GM06990 (cell line): ENCODE measurements at regions not wholly inside any gene's neighbourhood (a gene's known extent, or its start where the extent isn't known, plus 50 kb on each side); places are given as distances from the start of the nearest gene placed in this dataset.

ENCODE experiments used
- DNase-seq: peaks from one replicate; pipeline ENCODE4 v3.0.0-alpha.2; 2011; ENCODE audit not compliant: insufficient read length; ENCODE audit errors: extremely low read depth
- H3K27me3 ChIP-seq: replicated peaks from 2 replicates; pipeline ENCODE4 v1.6.0; 2011; ENCODE audit warnings: low read length; ENCODE audit not compliant: control insufficient read depth, insufficient read depth
- H3K36me3 ChIP-seq: 2 replicates; pipeline ENCODE4 v1.5.1; 2011; ENCODE audit warnings: low read length; ENCODE audit not compliant: control insufficient read depth, insufficient read depth
- H3K4me3 ChIP-seq: replicated peaks from 2 replicates; pipeline ENCODE4 v1.5.1; 2011; ENCODE audit warnings: low read depth, mild to moderate bottlenecking, control low read depth, low read length
- TF ChIP-seq, protein P1 (sequence below): IDR thresholded peaks from 2 replicates; pipeline ENCODE4 v1.5.1; 2011; ENCODE audit warnings: low read length, control low read depth, mild to moderate bottlenecking, inconsistent platforms; ENCODE audit not compliant: insufficient read depth, poor library complexity, severe bottlenecking

DNA sequence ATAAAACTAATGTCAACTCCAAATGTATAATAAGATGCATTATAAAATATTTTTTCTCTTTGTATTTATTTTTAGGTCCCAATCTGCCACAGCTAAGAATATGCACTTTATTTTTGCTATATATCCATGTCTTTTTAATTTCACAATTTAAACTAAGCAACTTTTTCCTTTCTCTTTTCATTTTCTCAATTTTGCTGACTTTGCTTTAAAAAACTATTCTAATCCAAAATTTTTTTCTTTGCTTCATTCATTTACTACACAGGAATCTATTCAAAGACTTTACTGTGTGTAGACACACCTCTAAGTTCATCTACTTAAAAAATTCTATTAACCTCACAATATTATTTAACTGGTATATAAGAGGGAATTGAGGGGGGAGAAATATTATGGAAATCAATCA is 201.9 kb downstream of the ADGRA3 start:
- Histone ChIP-seq H3K36me3 (no peaks in the 10 kb centered on the region), H3K4me3 (no peak overlapping the region), H3K27me3 (no peaks in the 10 kb centered on the region)
- no peak for DNase-seq
- TF ChIP-seq, protein P1, sequence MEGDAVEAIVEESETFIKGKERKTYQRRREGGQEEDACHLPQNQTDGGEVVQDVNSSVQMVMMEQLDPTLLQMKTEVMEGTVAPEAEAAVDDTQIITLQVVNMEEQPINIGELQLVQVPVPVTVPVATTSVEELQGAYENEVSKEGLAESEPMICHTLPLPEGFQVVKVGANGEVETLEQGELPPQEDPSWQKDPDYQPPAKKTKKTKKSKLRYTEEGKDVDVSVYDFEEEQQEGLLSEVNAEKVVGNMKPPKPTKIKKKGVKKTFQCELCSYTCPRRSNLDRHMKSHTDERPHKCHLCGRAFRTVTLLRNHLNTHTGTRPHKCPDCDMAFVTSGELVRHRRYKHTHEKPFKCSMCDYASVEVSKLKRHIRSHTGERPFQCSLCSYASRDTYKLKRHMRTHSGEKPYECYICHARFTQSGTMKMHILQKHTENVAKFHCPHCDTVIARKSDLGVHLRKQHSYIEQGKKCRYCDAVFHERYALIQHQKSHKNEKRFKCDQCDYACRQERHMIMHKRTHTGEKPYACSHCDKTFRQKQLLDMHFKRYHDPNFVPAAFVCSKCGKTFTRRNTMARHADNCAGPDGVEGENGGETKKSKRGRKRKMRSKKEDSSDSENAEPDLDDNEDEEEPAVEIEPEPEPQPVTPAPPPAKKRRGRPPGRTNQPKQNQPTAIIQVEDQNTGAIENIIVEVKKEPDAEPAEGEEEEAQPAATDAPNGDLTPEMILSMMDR = no peak

- DNase-seq = no peak
- no peak overlapping the region for H3K4me3 ChIP-seq
- H3K27me3 ChIP-seq = no peaks in the 10 kb centered on the region
- TF ChIP-seq, protein P1 = no peak
- H3K36me3 ChIP-seq = no peaks in the 10 kb centered on the region
Observed at GRCh38 chr4:22312113-22312512, 203.8 kb downstream of the ADGRA3 start.

DNA sequence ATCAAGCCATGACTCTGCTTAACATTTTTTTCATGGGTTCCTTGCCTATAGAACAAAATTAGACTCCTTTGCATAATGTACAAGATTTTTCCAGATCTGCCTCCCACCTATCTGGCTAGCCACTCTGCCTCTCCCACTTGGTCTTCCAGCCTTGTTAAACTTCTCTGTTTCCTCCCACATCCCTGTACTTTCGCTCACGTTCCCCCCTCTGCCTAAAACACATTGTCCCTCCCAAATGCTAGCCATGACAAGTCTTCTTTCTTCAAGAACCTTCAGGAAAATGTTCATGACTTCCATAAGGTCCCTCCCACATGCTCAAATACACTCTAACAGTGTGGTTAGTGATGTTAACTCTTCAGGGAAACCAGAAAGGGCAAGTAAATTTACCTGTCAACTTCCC is 214.6 kb downstream of the ADGRA3 start:
- TF ChIP-seq, protein P1 = no peak

DNA sequence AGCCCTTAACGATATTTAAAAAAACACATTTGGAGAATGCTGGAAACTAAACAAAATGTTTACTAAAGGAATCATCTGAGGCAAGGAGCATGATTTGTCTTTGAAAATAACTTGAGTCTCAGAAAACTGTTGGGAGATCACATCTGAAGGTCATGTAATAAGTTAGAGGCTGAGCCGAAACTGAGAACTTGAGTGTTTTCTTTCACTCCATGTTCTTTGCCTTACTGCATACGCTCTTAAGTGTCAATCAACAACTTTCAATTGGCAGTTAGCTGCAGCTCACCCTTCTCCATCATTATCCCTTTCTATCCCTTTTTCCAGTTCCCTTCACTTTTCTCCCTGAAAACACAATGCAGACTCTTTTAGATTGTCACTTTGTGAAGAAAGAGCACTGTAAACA is 216.2 kb downstream of the ADGRA3 start:
- no peaks in the 10 kb centered on the region for H3K27me3 ChIP-seq
- no peaks in the 10 kb centered on the region for H3K36me3 ChIP-seq
- no peak for DNase-seq
- no peak overlapping the region for H3K4me3 ChIP-seq
- TF ChIP-seq, protein P1 = no peak

More for the DNA sequence above, 214.6 kb downstream of the ADGRA3 start:
- Histone ChIP-seq H3K4me3 (no peak overlapping the region), H3K36me3 (no peaks in the 10 kb centered on the region), H3K27me3 (no peaks in the 10 kb centered on the region)
- DNase-seq = no peak

GRCh38 chr4:22287631-22288030 is 228.2 kb downstream of the ADGRA3 start:
- H3K27me3 ChIP-seq = no peaks in the 10 kb centered on the region
- H3K4me3 ChIP-seq = no peak overlapping the region
- TF ChIP-seq, protein P1 = no peak
- no peak for DNase-seq
- H3K36me3 ChIP-seq = no peaks in the 10 kb centered on the region

- Histone ChIP-seq H3K27me3 (no peaks in the 10 kb centered on the region), H3K4me3 (no peak overlapping the region), H3K36me3 (no peaks in the 10 kb centered on the region)
- DNase-seq = no peak
- TF ChIP-seq, protein P1 = no peak
Observed at GRCh38 chr4:22268350-22269025, 247.4 kb downstream of the ADGRA3 start.
